Cardiac muscle cell (in vitro differentiated cells and primary cell): ENCODE measurements at regions not wholly inside any gene's neighbourhood (a gene's known extent, or its start where the extent isn't known, plus 50 kb on each side); places are given as distances from the start of the nearest gene placed in this dataset.

Experiments
- DNase-seq, 2 donors: peaks; one replicate each; pipeline versions ENCODE4 v3.0.0 to v3.0.0-alpha.2; 2010 to 2017; ENCODE audit warnings: low read depth in 1 of 2, low spot score in 1 of 2
- H3K27ac ChIP-seq: fragments of 200-600 bp; sonication (generic); 2 replicates; pipeline ENCODE4 v1.5.1; 2016
- H3K27me3 ChIP-seq: fragments of 200-600 bp; sonication (generic); 2 replicates; pipeline ENCODE4 v1.6.0; 2016; ENCODE audit warnings: control low read depth
- H3K36me3 ChIP-seq: fragments of 200-600 bp; sonication (generic); 2 replicates; pipeline ENCODE4 v1.5.1; 2016; ENCODE audit warnings: control low read depth
- H3K4me1 ChIP-seq: fragments of 200-600 bp; sonication (generic); 2 replicates; pipeline ENCODE4 v1.8.1; 2017; ENCODE audit warnings: low read depth, mild to moderate bottlenecking, mixed run types
- H3K4me3 ChIP-seq: fragments of 200-600 bp; sonication (generic); 2 replicates; pipeline ENCODE4 v1.5.1; 2016; ENCODE audit warnings: mild to moderate bottlenecking
- H3K9me3 ChIP-seq: fragments of 200-600 bp; sonication (generic); 2 replicates; pipeline ENCODE4 v1.5.1; 2017; ENCODE audit warnings: low read depth, mild to moderate bottlenecking, control low read depth
- TF ChIP-seq, protein P1 (sequence below): IDR thresholded peaks from 2 replicates; pipeline ENCODE4 v1.5.1; 2012; ENCODE audit warnings: low read depth, mild to moderate bottlenecking, low read length

DNA sequence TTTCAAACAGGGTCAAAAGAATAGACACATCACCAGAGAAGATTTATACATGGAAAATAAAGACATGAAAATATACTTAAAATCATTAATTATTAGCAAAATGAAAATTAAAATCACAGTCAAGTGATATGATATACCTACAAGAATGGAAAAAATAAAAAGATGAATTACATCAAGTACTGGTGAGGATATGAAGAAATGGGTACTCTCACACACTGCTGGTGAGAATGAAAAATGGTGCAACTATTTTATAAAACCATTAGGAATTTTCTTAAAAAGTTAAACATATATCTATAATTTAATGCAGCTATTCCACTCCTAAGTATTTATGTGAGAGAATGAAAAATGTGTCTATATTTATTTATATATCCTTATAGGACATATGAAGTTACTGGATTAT lies 136.3 kb upstream of the GRIK2 start:
- Histone ChIP-seq H3K4me3 (no peak overlapping the region), H3K9me3 (no peaks in the 10 kb centered on the region), H3K4me1 (no peaks in the 10 kb centered on the region), H3K27me3 (no peaks in the 10 kb centered on the region), H3K36me3 (no peaks in the 10 kb centered on the region), H3K27ac (no peak overlapping the region)
- no peak for DNase-seq
- TF ChIP-seq, protein P1, sequence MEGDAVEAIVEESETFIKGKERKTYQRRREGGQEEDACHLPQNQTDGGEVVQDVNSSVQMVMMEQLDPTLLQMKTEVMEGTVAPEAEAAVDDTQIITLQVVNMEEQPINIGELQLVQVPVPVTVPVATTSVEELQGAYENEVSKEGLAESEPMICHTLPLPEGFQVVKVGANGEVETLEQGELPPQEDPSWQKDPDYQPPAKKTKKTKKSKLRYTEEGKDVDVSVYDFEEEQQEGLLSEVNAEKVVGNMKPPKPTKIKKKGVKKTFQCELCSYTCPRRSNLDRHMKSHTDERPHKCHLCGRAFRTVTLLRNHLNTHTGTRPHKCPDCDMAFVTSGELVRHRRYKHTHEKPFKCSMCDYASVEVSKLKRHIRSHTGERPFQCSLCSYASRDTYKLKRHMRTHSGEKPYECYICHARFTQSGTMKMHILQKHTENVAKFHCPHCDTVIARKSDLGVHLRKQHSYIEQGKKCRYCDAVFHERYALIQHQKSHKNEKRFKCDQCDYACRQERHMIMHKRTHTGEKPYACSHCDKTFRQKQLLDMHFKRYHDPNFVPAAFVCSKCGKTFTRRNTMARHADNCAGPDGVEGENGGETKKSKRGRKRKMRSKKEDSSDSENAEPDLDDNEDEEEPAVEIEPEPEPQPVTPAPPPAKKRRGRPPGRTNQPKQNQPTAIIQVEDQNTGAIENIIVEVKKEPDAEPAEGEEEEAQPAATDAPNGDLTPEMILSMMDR = no peak

GRCh38 chr6:101259505-101259904 lies 134.0 kb upstream of the GRIK2 start:
- Histone ChIP-seq H3K27me3 (no peaks in the 10 kb centered on the region), H3K36me3 (no peaks in the 10 kb centered on the region), H3K4me3 (no peak overlapping the region), H3K4me1 (no peaks in the 10 kb centered on the region), H3K9me3 (no peaks in the 10 kb centered on the region), H3K27ac (no peak overlapping the region)
- no peak for DNase-seq
- TF ChIP-seq, protein P1 = no peak

DNA sequence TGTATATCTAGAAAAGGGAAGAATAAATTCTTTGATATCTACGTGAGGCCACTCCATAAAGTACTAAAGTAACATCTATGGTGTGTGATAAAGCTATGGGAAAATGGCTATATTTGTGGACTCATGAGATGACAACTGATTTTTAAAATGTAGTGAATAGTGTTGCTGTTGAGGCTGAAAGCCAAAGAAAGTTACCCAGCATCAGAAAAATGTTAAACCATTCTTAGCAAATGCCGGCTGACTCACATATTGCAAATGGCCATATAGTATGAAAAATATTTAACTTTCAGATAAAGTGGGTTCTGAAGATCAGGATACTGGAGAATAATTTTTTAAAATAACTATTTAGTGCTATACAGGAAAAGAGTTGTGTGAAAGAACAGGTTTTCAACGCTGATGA lies 129.9 kb upstream of the GRIK2 start:
- Histone ChIP-seq H3K27ac (no peak overlapping the region), H3K36me3 (no peaks in the 10 kb centered on the region)
- no peak for DNase-seq

DNA sequence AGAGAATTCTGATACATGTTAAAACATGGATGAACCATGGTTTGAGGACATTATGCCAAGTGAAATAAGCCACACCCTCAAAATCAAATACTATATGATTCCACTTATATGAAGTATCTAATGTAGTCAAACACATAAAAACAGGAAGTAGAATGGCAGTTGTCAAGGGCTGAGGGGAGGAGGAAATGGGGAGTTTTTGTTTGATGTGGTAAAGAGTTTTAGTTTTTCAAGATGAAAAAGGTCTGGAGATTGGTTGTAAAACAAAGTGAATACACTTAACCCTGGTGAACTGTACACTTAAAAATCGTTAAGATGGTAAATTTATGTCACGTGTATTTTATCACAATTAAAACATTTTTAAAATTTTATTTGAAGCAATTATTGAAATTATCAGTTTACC lies 127.4 kb upstream of the GRIK2 start:
- Histone ChIP-seq H3K27ac (no peak overlapping the region), H3K4me1 (no peaks in the 10 kb centered on the region), H3K36me3 (no peaks in the 10 kb centered on the region), H3K27me3 (no peaks in the 10 kb centered on the region), H3K4me3 (no peak overlapping the region), H3K9me3 (no peaks in the 10 kb centered on the region)
- no peak for DNase-seq
- TF ChIP-seq, protein P1 = no peak

More for the DNA sequence above, 129.9 kb upstream of the GRIK2 start:
- Histone ChIP-seq H3K4me3 (no peak overlapping the region), H3K9me3 (no peaks in the 10 kb centered on the region), H3K4me1 (no peaks in the 10 kb centered on the region), H3K27me3 (no peaks in the 10 kb centered on the region)
- TF ChIP-seq, protein P1 = no peak

DNA sequence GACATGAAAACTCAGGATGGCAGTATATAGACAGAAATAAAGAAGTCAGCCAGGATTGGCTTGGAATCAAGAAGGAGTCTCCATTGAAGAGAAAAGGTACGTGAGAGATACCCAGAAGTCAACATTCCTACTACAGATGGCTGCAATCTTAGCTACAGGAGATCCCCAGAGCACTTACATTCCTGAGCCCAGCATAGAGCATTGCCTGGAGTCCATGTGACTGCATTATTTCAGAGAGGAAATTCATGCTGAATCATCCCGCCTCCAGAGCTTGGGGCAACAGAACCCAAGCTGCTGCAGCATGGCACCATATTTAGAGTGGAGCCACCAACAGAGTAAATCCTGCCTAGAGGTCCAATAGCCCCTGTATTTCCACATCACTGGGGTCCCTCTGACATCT lies 125.0 kb upstream of the GRIK2 start:
- DNase-seq = no peak

More for the DNA sequence above, 125.0 kb upstream of the GRIK2 start:
- TF ChIP-seq, protein P1 = no peak
- Histone ChIP-seq H3K4me1 (no peaks in the 10 kb centered on the region), H3K9me3 (no peaks in the 10 kb centered on the region), H3K27me3 (no peaks in the 10 kb centered on the region), H3K4me3 (no peak overlapping the region), H3K36me3 (no peaks in the 10 kb centered on the region), H3K27ac (no peak overlapping the region)
